GM23338 (cell line): ENCODE measurements at regions not wholly inside any gene's neighbourhood (a gene's known extent, or its start where the extent isn't known, plus 50 kb on each side); places are given as distances from the start of the nearest gene placed in this dataset.

Experiments
- ATAC-seq: fragments of 200-7000 bp; cut with Tn5 transposase; 3 replicates; pipeline ENCODE4 v1.9.1; 2020
- DNase-seq: peaks from one replicate; pipeline ENCODE4 v3.0.0-alpha.2; 2015; ENCODE audit warnings: low spot score
- H2AFZ ChIP-seq: fragments of 200-600 bp; sonication (generic); 2 replicates; pipeline ENCODE4 v1.8.0; 2016; ENCODE audit warnings: antibody characterized with exemption, mild to moderate bottlenecking, moderate library complexity
- H3F3A ChIP-seq: fragments of 200-600 bp; sonication (generic); replicated peaks from 2 replicates; pipeline ENCODE4 v1.8.0; 2017; ENCODE audit warnings: antibody characterized with exemption, mixed run types, low read depth
- H3K27ac ChIP-seq: fragments of 200-600 bp; sonication (generic); 2 replicates; pipeline ENCODE4 v1.6.1; 2016; ENCODE audit warnings: low read depth
- H3K27me3 ChIP-seq: fragments of 200-600 bp; sonication (generic); 2 replicates; pipeline ENCODE4 v1.8.0; 2016; ENCODE audit warnings: mild to moderate bottlenecking, mixed run types, moderate library complexity; ENCODE audit not compliant: insufficient read depth
- H3K36me3 ChIP-seq: fragments of 200-600 bp; sonication (generic); 2 replicates; pipeline ENCODE4 v1.8.0; 2016; ENCODE audit warnings: mild to moderate bottlenecking; ENCODE audit not compliant: insufficient read depth
- H3K4me1 ChIP-seq: fragments of 200-600 bp; sonication (generic); 2 replicates; pipeline ENCODE4 v1.8.0; 2016; ENCODE audit warnings: mild to moderate bottlenecking, moderate library complexity; ENCODE audit not compliant: insufficient read depth
- H3K4me2 ChIP-seq: fragments of 200-600 bp; sonication (generic); 2 replicates; pipeline ENCODE4 v1.7.1; 2017; ENCODE audit warnings: mixed run types
- H3K4me3 ChIP-seq: fragments of 200-600 bp; sonication (generic); 2 replicates; pipeline ENCODE4 v1.6.1; 2016; ENCODE audit warnings: mixed run types
- H3K79me2 ChIP-seq: fragments of 200-600 bp; sonication (generic); replicated peaks from 2 replicates; pipeline ENCODE4 v1.8.0; 2017; ENCODE audit warnings: mild to moderate bottlenecking; ENCODE audit not compliant: insufficient read depth
- H3K9me2 ChIP-seq: fragments of 200-600 bp; sonication (generic); 2 replicates; pipeline ENCODE4 v1.8.0; 2017; ENCODE audit not compliant: insufficient read depth
- H4K20me1 ChIP-seq: fragments of 200-600 bp; sonication (generic); replicated peaks from 2 replicates; pipeline ENCODE4 v1.8.0; 2017; ENCODE audit warnings: mild to moderate bottlenecking; ENCODE audit not compliant: insufficient read depth
- H3K27ac Mint-ChIP-seq: 2 replicates; pipeline ENCODE4 v1.8.0; 2020; ENCODE audit warnings: inconsistent platforms, mild to moderate bottlenecking, moderate library complexity, mixed read lengths
- H3K27me3 Mint-ChIP-seq: 3 replicates; pipeline ENCODE4 v1.8.0; 2022; ENCODE audit warnings: low read depth, mild to moderate bottlenecking, moderate library complexity, mixed read lengths, inconsistent platforms; ENCODE audit not compliant: insufficient read depth, poor library complexity
- H3K36me3 Mint-ChIP-seq: 3 replicates; pipeline ENCODE4 v1.8.0; 2021; ENCODE audit warnings: low read depth, mild to moderate bottlenecking, inconsistent platforms, moderate library complexity, mixed read lengths
- H3K4me1 Mint-ChIP-seq: 3 replicates; pipeline ENCODE4 v1.8.0; 2020; ENCODE audit warnings: mild to moderate bottlenecking, inconsistent platforms, mixed read lengths
- H3K4me3 Mint-ChIP-seq: 3 replicates; pipeline ENCODE4 v1.8.0; 2021; ENCODE audit warnings: moderate library complexity, mild to moderate bottlenecking, inconsistent platforms, mixed read lengths
- H3K9me3 Mint-ChIP-seq: 3 replicates; pipeline ENCODE4 v1.8.0; 2020; ENCODE audit warnings: moderate library complexity, mild to moderate bottlenecking, inconsistent platforms, mixed read lengths
- CREB1 ChIP-seq: fragments of 250-450 bp; sonication (Bioruptor Pico); IDR thresholded peaks from 2 replicates; pipeline ENCODE4 v1.5.0; 2020; ENCODE audit warnings: low read depth, mild to moderate bottlenecking, moderate library complexity
- EZH2 ChIP-seq: fragments of 200-600 bp; sonication (generic); IDR thresholded peaks from one replicate; pipeline ENCODE4 v1.8.0; 2017; ENCODE audit warnings: antibody characterized with exemption, mild to moderate bottlenecking, low read depth; ENCODE audit not compliant: unreplicated experiment
- EZH2phosphoT487 ChIP-seq: fragments of 200-600 bp; sonication (generic); IDR thresholded peaks from one replicate; pipeline ENCODE4 v1.8.1; 2018; ENCODE audit warnings: antibody characterized with exemption; ENCODE audit not compliant: unreplicated experiment
- JUNB ChIP-seq: IDR thresholded peaks from one replicate; pipeline ENCODE4 v1.6.1; 2016; ENCODE audit warnings: antibody characterized with exemption; ENCODE audit not compliant: unreplicated experiment
- NANOG ChIP-seq: IDR thresholded peaks from 2 replicates; pipeline ENCODE4 v1.6.1; 2016; ENCODE audit warnings: antibody characterized with exemption, borderline replicate concordance
- POLR2AphosphoS5 ChIP-seq: IDR thresholded peaks from 2 replicates; pipeline ENCODE4 v1.6.1; 2016; ENCODE audit warnings: antibody characterized with exemption, low read depth
- STAT1 ChIP-seq: IDR thresholded peaks from one replicate; pipeline ENCODE4 v1.6.1; 2016; ENCODE audit warnings: antibody characterized with exemption; ENCODE audit not compliant: unreplicated experiment
- ZNF114 ChIP-seq: fragments of 250-450 bp; sonication (Bioruptor Pico); IDR thresholded peaks from 2 replicates; pipeline ENCODE4 v1.5.0; 2020; ENCODE audit warnings: mild to moderate bottlenecking, moderate library complexity
- ZNF331 ChIP-seq: fragments of 250-450 bp; sonication (Bioruptor Pico); IDR thresholded peaks from 2 replicates; pipeline ENCODE4 v1.5.0; 2020; ENCODE audit warnings: low read depth, mild to moderate bottlenecking, moderate library complexity
- TF ChIP-seq, protein P1 (sequence below): IDR thresholded peaks from one replicate; pipeline ENCODE4 v1.6.1; 2018; ENCODE audit warnings: antibody characterized with exemption; ENCODE audit not compliant: unreplicated experiment
- TF ChIP-seq, protein P2 (sequence below): IDR thresholded peaks from 2 replicates; pipeline ENCODE4 v1.6.1; 2016; ENCODE audit warnings: antibody characterized with exemption
- TF ChIP-seq, protein P3 (sequence below), 2 experiments: fragments of 200-600 bp in 1 of 2; sonication (generic) in 1 of 2; conservative IDR thresholded peaks; 2 replicates each; pipeline versions ENCODE4 v1.5.1 to v1.6.1; 2016 to 2017; ENCODE audit warnings: antibody characterized with exemption in 2 of 2, low read depth in 2 of 2, mild to moderate bottlenecking in 2 of 2, moderate library complexity in 1 of 2

DNA sequence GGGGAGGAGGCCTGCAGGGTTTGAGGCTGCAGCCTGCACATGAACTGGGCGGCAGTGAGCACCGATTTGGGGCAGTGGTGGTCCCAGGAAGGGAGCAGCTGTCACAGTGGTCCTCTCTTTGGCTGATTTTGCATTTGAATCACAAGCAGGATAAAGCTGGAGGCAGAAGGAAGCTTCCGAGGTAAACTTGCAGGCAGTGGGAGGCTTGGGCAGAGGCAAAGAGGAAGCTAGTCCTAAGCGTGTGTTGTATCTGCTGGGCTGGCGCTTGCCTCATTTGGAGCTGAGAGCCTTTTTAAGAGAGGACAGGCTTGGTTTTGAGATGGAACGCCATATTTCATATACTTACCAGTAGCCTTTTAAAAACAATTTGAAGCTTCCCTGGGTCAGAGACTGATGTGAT, 177.2 kb upstream of the PODXL start (continued):
- TF ChIP-seq, protein P1, sequence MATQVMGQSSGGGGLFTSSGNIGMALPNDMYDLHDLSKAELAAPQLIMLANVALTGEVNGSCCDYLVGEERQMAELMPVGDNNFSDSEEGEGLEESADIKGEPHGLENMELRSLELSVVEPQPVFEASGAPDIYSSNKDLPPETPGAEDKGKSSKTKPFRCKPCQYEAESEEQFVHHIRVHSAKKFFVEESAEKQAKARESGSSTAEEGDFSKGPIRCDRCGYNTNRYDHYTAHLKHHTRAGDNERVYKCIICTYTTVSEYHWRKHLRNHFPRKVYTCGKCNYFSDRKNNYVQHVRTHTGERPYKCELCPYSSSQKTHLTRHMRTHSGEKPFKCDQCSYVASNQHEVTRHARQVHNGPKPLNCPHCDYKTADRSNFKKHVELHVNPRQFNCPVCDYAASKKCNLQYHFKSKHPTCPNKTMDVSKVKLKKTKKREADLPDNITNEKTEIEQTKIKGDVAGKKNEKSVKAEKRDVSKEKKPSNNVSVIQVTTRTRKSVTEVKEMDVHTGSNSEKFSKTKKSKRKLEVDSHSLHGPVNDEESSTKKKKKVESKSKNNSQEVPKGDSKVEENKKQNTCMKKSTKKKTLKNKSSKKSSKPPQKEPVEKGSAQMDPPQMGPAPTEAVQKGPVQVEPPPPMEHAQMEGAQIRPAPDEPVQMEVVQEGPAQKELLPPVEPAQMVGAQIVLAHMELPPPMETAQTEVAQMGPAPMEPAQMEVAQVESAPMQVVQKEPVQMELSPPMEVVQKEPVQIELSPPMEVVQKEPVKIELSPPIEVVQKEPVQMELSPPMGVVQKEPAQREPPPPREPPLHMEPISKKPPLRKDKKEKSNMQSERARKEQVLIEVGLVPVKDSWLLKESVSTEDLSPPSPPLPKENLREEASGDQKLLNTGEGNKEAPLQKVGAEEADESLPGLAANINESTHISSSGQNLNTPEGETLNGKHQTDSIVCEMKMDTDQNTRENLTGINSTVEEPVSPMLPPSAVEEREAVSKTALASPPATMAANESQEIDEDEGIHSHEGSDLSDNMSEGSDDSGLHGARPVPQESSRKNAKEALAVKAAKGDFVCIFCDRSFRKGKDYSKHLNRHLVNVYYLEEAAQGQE: no peak
- TF ChIP-seq EZH2phosphoT487 (no peak), CREB1 (CRISPR knock-in tag) (no peak), NANOG (no peak), EZH2 (no peak), ZNF114 (no peak), POLR2AphosphoS5 (no peak), ZNF331 (CRISPR knock-in tag) (no peak)
- TF ChIP-seq, protein P2, sequence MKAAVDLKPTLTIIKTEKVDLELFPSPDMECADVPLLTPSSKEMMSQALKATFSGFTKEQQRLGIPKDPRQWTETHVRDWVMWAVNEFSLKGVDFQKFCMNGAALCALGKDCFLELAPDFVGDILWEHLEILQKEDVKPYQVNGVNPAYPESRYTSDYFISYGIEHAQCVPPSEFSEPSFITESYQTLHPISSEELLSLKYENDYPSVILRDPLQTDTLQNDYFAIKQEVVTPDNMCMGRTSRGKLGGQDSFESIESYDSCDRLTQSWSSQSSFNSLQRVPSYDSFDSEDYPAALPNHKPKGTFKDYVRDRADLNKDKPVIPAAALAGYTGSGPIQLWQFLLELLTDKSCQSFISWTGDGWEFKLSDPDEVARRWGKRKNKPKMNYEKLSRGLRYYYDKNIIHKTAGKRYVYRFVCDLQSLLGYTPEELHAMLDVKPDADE: no peak
- TF ChIP-seq, protein P3, sequence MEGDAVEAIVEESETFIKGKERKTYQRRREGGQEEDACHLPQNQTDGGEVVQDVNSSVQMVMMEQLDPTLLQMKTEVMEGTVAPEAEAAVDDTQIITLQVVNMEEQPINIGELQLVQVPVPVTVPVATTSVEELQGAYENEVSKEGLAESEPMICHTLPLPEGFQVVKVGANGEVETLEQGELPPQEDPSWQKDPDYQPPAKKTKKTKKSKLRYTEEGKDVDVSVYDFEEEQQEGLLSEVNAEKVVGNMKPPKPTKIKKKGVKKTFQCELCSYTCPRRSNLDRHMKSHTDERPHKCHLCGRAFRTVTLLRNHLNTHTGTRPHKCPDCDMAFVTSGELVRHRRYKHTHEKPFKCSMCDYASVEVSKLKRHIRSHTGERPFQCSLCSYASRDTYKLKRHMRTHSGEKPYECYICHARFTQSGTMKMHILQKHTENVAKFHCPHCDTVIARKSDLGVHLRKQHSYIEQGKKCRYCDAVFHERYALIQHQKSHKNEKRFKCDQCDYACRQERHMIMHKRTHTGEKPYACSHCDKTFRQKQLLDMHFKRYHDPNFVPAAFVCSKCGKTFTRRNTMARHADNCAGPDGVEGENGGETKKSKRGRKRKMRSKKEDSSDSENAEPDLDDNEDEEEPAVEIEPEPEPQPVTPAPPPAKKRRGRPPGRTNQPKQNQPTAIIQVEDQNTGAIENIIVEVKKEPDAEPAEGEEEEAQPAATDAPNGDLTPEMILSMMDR (conservative IDR thresholded peaks at IDR 0.05; ENCODE audit: low read depth in 2 of 2): no peak

DNA sequence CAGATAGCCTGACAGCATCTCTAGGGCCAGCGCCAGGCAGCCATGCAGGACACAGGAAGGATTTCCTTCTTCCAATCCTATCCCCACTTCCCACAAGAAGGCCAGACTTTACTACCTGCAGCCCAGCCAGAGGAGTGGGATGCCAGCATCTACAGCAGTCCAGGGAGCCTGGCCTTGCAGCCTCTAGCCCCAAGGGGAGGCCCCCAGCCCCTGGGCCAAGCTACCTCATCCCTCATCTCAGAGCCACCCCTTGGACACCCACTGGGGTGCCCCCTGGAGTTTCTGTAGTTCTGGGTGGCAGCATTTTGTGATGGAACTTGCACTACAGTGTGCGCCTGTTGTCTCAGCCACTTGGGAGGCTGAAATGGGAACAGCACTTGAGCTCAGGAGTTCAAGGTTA, 170.8 kb upstream of the PODXL start:
- H3K9me3 Mint-ChIP-seq: peaks cover 10% of the 10 kb centered on the region
- no peaks in the 10 kb centered on the region for H3F3A ChIP-seq
- no peak overlapping the region for H3K4me3 ChIP-seq
- H3K4me2 ChIP-seq: no peak overlapping the region
- ATAC-seq: no peak
- H3K4me1 Mint-ChIP-seq: peaks cover 5% of the 10 kb centered on the region; the same call in 2 of the 3 replicates
- no peak for DNase-seq
- H3K27ac Mint-ChIP-seq: no peak overlapping the region
- peaks cover 13% of the 10 kb centered on the region; the same call in 1 of the 2 replicates for H3K9me2 ChIP-seq
- no peaks in the 10 kb centered on the region for H3K36me3 ChIP-seq
- no peaks in the 10 kb centered on the region for H3K79me2 ChIP-seq
- H3K4me3 Mint-ChIP-seq: no peak overlapping the region
- H4K20me1 ChIP-seq: no peaks in the 10 kb centered on the region
- H3K36me3 Mint-ChIP-seq: peaks cover 5% of the 10 kb centered on the region; the same call in 1 of the 3 replicates
- no peak overlapping the region for H2AFZ ChIP-seq
- H3K4me1 ChIP-seq: no peaks in the 10 kb centered on the region
- no peak overlapping the region for H3K27ac ChIP-seq
- peaks cover 11% of the 10 kb centered on the region for H3K27me3 Mint-ChIP-seq
- no peaks in the 10 kb centered on the region for H3K27me3 ChIP-seq
- no peak for TF ChIP-seq ZNF114
- TF ChIP-seq, protein P1: no peak
- no peak for TF ChIP-seq CREB1 (CRISPR knock-in tag)
- no peak for TF ChIP-seq JUNB
- TF ChIP-seq EZH2phosphoT487: no peak
- no peak for TF ChIP-seq NANOG
- no peak for TF ChIP-seq ZNF331 (CRISPR knock-in tag)
- TF ChIP-seq, protein P2: no peak
- no peak for TF ChIP-seq EZH2
- no peak for TF ChIP-seq POLR2AphosphoS5
- TF ChIP-seq, protein P3 (conservative IDR thresholded peaks at IDR 0.05; ENCODE audit: low read depth in 2 of 2): no peak
- TF ChIP-seq STAT1: no peak
